H1 (cell line): ENCODE measurements at regions not wholly inside any gene's neighbourhood (a gene's known extent, or its start where the extent isn't known, plus 50 kb on each side); places are given as distances from the start of the nearest gene placed in this dataset.

Experiments used
- CTCF ChIA-PET: fragments of 300-600 bp; sonication (Branson Sonifier 250); formaldehyde crosslinking; loops from one replicate; lab custom pipeline; 2021; ENCODE audit not compliant: partially characterized antibody; lab: Charles Lee
- POLR2A ChIA-PET: fragments of 300-600 bp; sonication (Branson Sonifier 250); formaldehyde crosslinking; loops from one replicate; lab custom pipeline; 2021; ENCODE audit warnings: inconsistent platforms; ENCODE audit not compliant: partially characterized antibody; lab: Charles Lee
- DNase-seq, 2 experiments: peaks; one replicate each; pipeline versions ENCODE4 v3.0.0 to v3.0.0-alpha.2; 2010 to 2022; ENCODE audit warnings: low spot score in 2 of 2, low read depth in 1 of 2, mixed read lengths in 1 of 2
- FAIRE-seq: peaks from 2 replicates; lab custom pipeline; 2011; peaks lifted over from hg19 to GRCh38; lab: Jason Lieb, UNC
- H2AFZ ChIP-seq: 2 replicates; pipeline ENCODE4 v1.8.1; 2012; ENCODE audit warnings: low read length, inconsistent platforms
- H2AK5ac ChIP-seq: 2 replicates; pipeline ENCODE4 v1.6.1; 2013; ENCODE audit warnings: low read depth, low read length
- H2BK120ac ChIP-seq: replicated peaks from 2 replicates; pipeline ENCODE3; 2013; ENCODE audit warnings: low read depth, low read length, inconsistent platforms
- H2BK12ac ChIP-seq: 2 replicates; pipeline ENCODE4 v1.6.1; 2013; ENCODE audit warnings: low read depth, low read length
- H2BK15ac ChIP-seq: 2 replicates; pipeline ENCODE4 v1.6.1; 2013; ENCODE audit warnings: low read length
- H2BK20ac ChIP-seq: 2 replicates; pipeline ENCODE4 v1.6.1; 2013; ENCODE audit warnings: low read length
- H2BK5ac ChIP-seq: 2 replicates; pipeline ENCODE4 v1.6.1; 2013; ENCODE audit warnings: low read depth, low read length
- H3K14ac ChIP-seq: 2 replicates; pipeline ENCODE4 v1.6.1; 2013; ENCODE audit warnings: inconsistent platforms; ENCODE audit not compliant: insufficient read length
- H3K18ac ChIP-seq: 2 replicates; pipeline ENCODE4 v1.6.1; 2013; ENCODE audit warnings: low read length; ENCODE audit errors: extremely low read depth
- H3K23ac ChIP-seq: 2 replicates; pipeline ENCODE4 v1.6.1; 2013; ENCODE audit warnings: inconsistent platforms; ENCODE audit not compliant: insufficient read length
- H3K23me2 ChIP-seq: 2 replicates; pipeline ENCODE4 v1.6.1; 2013; ENCODE audit warnings: low read depth, low read length
- H3K27ac ChIP-seq: 2 replicates; pipeline ENCODE4 v1.6.1; 2011; ENCODE audit warnings: low read depth, low read length, inconsistent platforms
- H3K27me3 ChIP-seq, 4 experiments: replicated peaks in 1 of 4; 1 replicate in 1 of 4; 2 replicates in 3 of 4; pipeline versions ENCODE4 v1.6.1 to v1.8.1; 2011 to 2013; ENCODE audit warnings: low read length in 3 of 4, mild to moderate bottlenecking in 3 of 4, inconsistent platforms in 2 of 4, mixed read lengths in 2 of 4, moderate library complexity in 1 of 4; ENCODE audit not compliant: control insufficient read depth in 3 of 4, insufficient read depth in 3 of 4; ENCODE audit errors: extremely low read depth in 1 of 4
- H3K36me3 ChIP-seq, 4 experiments: 2 replicates each; pipeline versions ENCODE4 v1.6.1 to v1.8.1; 2011 to 2013; ENCODE audit warnings: mild to moderate bottlenecking in 4 of 4, low read length in 3 of 4, moderate library complexity in 2 of 4, control low read depth in 1 of 4, inconsistent platforms in 1 of 4; ENCODE audit not compliant: insufficient read depth in 4 of 4, control insufficient read depth in 2 of 4
- H3K4ac ChIP-seq: replicated peaks from 2 replicates; pipeline ENCODE3; 2013; ENCODE audit warnings: low read length, low read depth, mixed read lengths, inconsistent platforms; ENCODE audit not compliant: insufficient read length
- H3K4me1 ChIP-seq, 4 experiments: replicated peaks in 1 of 4; 1 replicate in 1 of 4; 2 replicates in 3 of 4; pipeline versions ENCODE4 v1.6.1 to v1.8.1; 2011 to 2013; ENCODE audit warnings: low read length in 3 of 4, inconsistent platforms in 2 of 4, mixed read lengths in 1 of 4; ENCODE audit not compliant: insufficient read depth in 4 of 4, control insufficient read depth in 3 of 4
- H3K4me2 ChIP-seq, 2 experiments: 2 replicates each; pipeline versions ENCODE4 v1.6.1 to v1.8.1; 2011 to 2013; ENCODE audit warnings: low read depth in 2 of 2, low read length in 2 of 2, control low read depth in 1 of 2, inconsistent platforms in 1 of 2, mild to moderate bottlenecking in 1 of 2; ENCODE audit not compliant: insufficient read depth in 1 of 2
- H3K4me3 ChIP-seq, 4 experiments: fragments of 200-600, 300-600 bp in 1 of 4; sonication (generic), shearing (Covaris generic), sonication (Bioruptor Twin) in 1 of 4; 2 replicates each; pipeline versions ENCODE4 v1.5.1 to v1.8.1; 2011 to 2016; ENCODE audit warnings: low read length in 4 of 4, low read depth in 3 of 4, control low read depth in 2 of 4, inconsistent platforms in 2 of 4, mild to moderate bottlenecking in 2 of 4, mixed read lengths in 1 of 4, moderate library complexity in 1 of 4; ENCODE audit not compliant: insufficient read depth in 2 of 4; ENCODE audit errors: extremely low read depth in 1 of 4
- H3K56ac ChIP-seq: replicated peaks from 2 replicates; pipeline ENCODE3; 2013; ENCODE audit warnings: low read depth, mild to moderate bottlenecking, mixed read lengths, low read length, inconsistent platforms; ENCODE audit not compliant: insufficient read length
- H3K79me1 ChIP-seq: 2 replicates; pipeline ENCODE4 v1.6.1; 2013; ENCODE audit warnings: low read depth, low read length, control low read depth
- H3K79me2 ChIP-seq, 2 experiments: 2 replicates each; pipeline versions ENCODE4 v1.6.1 to v1.8.1; 2012 to 2013; ENCODE audit warnings: low read length in 2 of 2, mild to moderate bottlenecking in 2 of 2, inconsistent platforms in 1 of 2; ENCODE audit not compliant: insufficient read depth in 2 of 2, control insufficient read depth in 1 of 2
- H3K9ac ChIP-seq, 4 experiments: replicated peaks in 1 of 4; 1 replicate in 1 of 4; 2 replicates in 3 of 4; pipeline versions ENCODE4 v1.6.1 to v1.8.1; 2011 to 2013; ENCODE audit warnings: low read depth in 3 of 4, low read length in 3 of 4, control low read depth in 2 of 4, mild to moderate bottlenecking in 2 of 4, moderate library complexity in 2 of 4, inconsistent platforms in 1 of 4; ENCODE audit errors: extremely low read depth in 1 of 4
- H3K9me3 ChIP-seq, 2 experiments: 2 replicates each; pipeline versions ENCODE4 v1.6.1 to v1.8.1; 2012 to 2013; ENCODE audit warnings: mild to moderate bottlenecking in 2 of 2, moderate library complexity in 2 of 2, control low read depth in 1 of 2, inconsistent platforms in 1 of 2, low read depth in 1 of 2, low read length in 1 of 2, mixed read lengths in 1 of 2; ENCODE audit not compliant: insufficient read depth in 2 of 2
- H4K20me1 ChIP-seq, 2 experiments: replicated peaks in 1 of 2; 2 replicates each; pipeline versions ENCODE3 to v1.8.1; 2011 to 2013; ENCODE audit warnings: inconsistent platforms in 2 of 2, low read length in 2 of 2, mild to moderate bottlenecking in 1 of 2; ENCODE audit not compliant: insufficient read depth in 2 of 2, control insufficient read depth in 1 of 2
- H4K5ac ChIP-seq: 2 replicates; pipeline ENCODE4 v1.6.1; 2013; ENCODE audit warnings: low read length, low read depth, mixed read lengths, inconsistent platforms; ENCODE audit not compliant: insufficient read length
- H4K8ac ChIP-seq: 2 replicates; pipeline ENCODE4 v1.8.0; 2013; ENCODE audit warnings: mild to moderate bottlenecking, moderate library complexity, low read length, inconsistent platforms; ENCODE audit not compliant: insufficient read depth; ENCODE audit errors: extremely low read depth
- H4K91ac ChIP-seq: replicated peaks from 2 replicates; pipeline ENCODE3; 2013; ENCODE audit warnings: low read length, mixed read lengths, inconsistent platforms; ENCODE audit not compliant: insufficient read length
- ASH2L ChIP-seq: fragments of 200-600, 300-600 bp; sonication (generic); IDR thresholded peaks from one replicate; pipeline ENCODE4 v1.7.1; 2017; ENCODE audit warnings: low read length
- ATF3 ChIP-seq: IDR thresholded peaks from 2 replicates; pipeline ENCODE4 v1.6.1; 2011; ENCODE audit warnings: low read depth, mild to moderate bottlenecking, low read length; ENCODE audit not compliant: insufficient read depth
- BACH1 ChIP-seq: IDR thresholded peaks from 2 replicates; pipeline ENCODE4 v1.6.1; 2012; ENCODE audit warnings: low read length, improper control_type of control experiment
- CBX5 ChIP-seq: fragments of 300-800, 300-1000 bp; sonication (generic); IDR thresholded peaks from 2 replicates; pipeline ENCODE4 v1.7.1; 2016; ENCODE audit warnings: antibody characterized with exemption, low read length, low read depth
- CHD2 ChIP-seq: IDR thresholded peaks from 2 replicates; pipeline ENCODE4 v1.6.1; 2012; ENCODE audit warnings: low read length, improper control_type of control experiment
- CTBP2 ChIP-seq: IDR thresholded peaks from 2 replicates; pipeline ENCODE4 v1.7.0; 2011; ENCODE audit warnings: borderline replicate concordance, mild to moderate bottlenecking, moderate library complexity, mixed read lengths, low read length; ENCODE audit not compliant: insufficient read depth, insufficient read length
- GTF2F1 ChIP-seq: IDR thresholded peaks from 2 replicates; pipeline ENCODE4 v1.6.1; 2012; ENCODE audit warnings: low read depth, low read length, improper control_type of control experiment, borderline replicate concordance
- KDM1A ChIP-seq: fragments of 200-600, 300-600 bp; sonication (generic); IDR thresholded peaks from 2 replicates; pipeline ENCODE4 v1.7.1; 2016; ENCODE audit warnings: mild to moderate bottlenecking, low read length, borderline replicate concordance
- KDM5A ChIP-seq: fragments of 200-600 bp; IDR thresholded peaks from 2 replicates; pipeline ENCODE4 v1.7.1; 2012; ENCODE audit warnings: mild to moderate bottlenecking, low read length, inconsistent platforms, mixed read lengths
- POLR2A ChIP-seq, 2 experiments: IDR thresholded peaks; 1 replicate in 1 of 2; 2 replicates in 1 of 2; pipeline ENCODE4 v1.6.1; 2011; ENCODE audit warnings: low read depth in 2 of 2, low read length in 2 of 2, mild to moderate bottlenecking in 2 of 2; ENCODE audit errors: control extremely low read depth in 1 of 2
- RNF2 ChIP-seq: fragments of 200-900, 300-1000 bp; sonication (generic); IDR thresholded peaks from 2 replicates; pipeline ENCODE4 v1.7.1; 2016; ENCODE audit warnings: borderline replicate concordance, low read depth, mild to moderate bottlenecking, antibody characterized with exemption, low read length; ENCODE audit not compliant: poor library complexity, severe bottlenecking; ENCODE audit errors: missing control alignments
- SUZ12 ChIP-seq: fragments of 200-600 bp; sonication (generic); IDR thresholded peaks from 2 replicates; pipeline ENCODE4 v1.6.1; 2012; ENCODE audit warnings: mild to moderate bottlenecking, inconsistent platforms, low read length, moderate library complexity, mixed read lengths
- TBP ChIP-seq: IDR thresholded peaks from 2 replicates; pipeline ENCODE4 v1.6.1; 2011; ENCODE audit warnings: low read depth, low read length, improper control_type of control experiment
- ZNF274 ChIP-seq: IDR thresholded peaks from 2 replicates; pipeline ENCODE4 v1.7.0; 2012; ENCODE audit warnings: low read length, borderline replicate concordance; ENCODE audit errors: extremely low read depth
- WGBS, 2 experiments: shearing (Covaris generic) in 1 of 2; methylation state at CpG; one replicate each; pipeline versions ENCODE4 v1.1.6 to v1.1.7; 2013 to 2015; ENCODE audit warnings: low lambda C conversion rate in 2 of 2, mixed read lengths in 2 of 2, inconsistent platforms in 1 of 2, low coverage in 1 of 2, missing lambda C conversion rate in 1 of 2; ENCODE audit not compliant: insufficient replicate concordance in 2 of 2, insufficient coverage in 1 of 2, insufficient read length in 1 of 2; ENCODE audit errors: extremely low coverage in 1 of 2, missing lambda C conversion rate in 1 of 2; 5-methylcytosine and 5-hydroxymethylcytosine counted together

DNA sequence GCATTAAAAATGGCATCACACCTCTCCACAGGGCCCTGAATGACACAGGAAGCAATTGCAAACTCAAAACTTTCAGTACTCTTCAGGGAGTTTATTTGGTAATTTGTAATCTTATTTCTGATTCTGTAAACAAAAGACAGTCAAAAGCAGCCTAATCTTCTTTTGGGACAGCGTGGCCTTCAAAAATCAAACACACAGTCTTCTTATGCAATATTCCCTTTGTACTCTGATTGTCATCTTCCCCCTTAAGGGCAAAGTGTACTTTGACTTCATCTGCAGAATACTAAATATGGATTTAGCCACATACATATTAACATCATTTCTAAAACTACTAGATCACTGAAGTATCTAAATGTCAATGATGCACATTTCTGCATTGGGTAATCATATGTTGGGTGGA lies 322.0 kb downstream of the MZT1 start:
- Histone ChIP-seq H3K56ac (no peak overlapping the region), H3K14ac (no peak overlapping the region), H3K18ac (no peak overlapping the region), H2AFZ (no peak overlapping the region), H3K4me3 (no peak overlapping the region), H3K36me3 (no peaks in the 10 kb centered on the region), H3K79me1 (no peaks in the 10 kb centered on the region), H3K27me3 (no peaks in the 10 kb centered on the region), H2AK5ac (no peak overlapping the region), H3K23me2 (no peaks in the 10 kb centered on the region), H3K4ac (no peak overlapping the region), H3K9ac (no peak overlapping the region), H4K5ac (no peak overlapping the region), H2BK20ac (no peak overlapping the region), H3K27ac (no peak overlapping the region), H3K9me3 (no peaks in the 10 kb centered on the region), H2BK15ac (no peak overlapping the region), H3K79me2 (no peaks in the 10 kb centered on the region), H4K91ac (no peak overlapping the region), H4K20me1 (no peaks in the 10 kb centered on the region), H3K4me1 (no peaks in the 10 kb centered on the region), H2BK5ac (no peak overlapping the region), H3K4me2 (no peak overlapping the region), H2BK120ac (no peak overlapping the region), H2BK12ac (no peak overlapping the region), H4K8ac (no peak overlapping the region), H3K23ac (no peak overlapping the region)
- 94% methylated on average over 1 of the region's 1 CpG; no CpG with 5 or more reads in 1 of the 2 experiments for WGBS, 2 experiments
- no peak for DNase-seq
- ChIA-PET POLR2A (no interaction called here), CTCF (interaction anchor here (1.0 to 1.1 kb wide), 2 partner anchors 13 to 246 kb away, joined by 3 to 4 read pairs; no protein-coding TSS in a partner anchor)
- no peak for FAIRE-seq
- TF ChIP-seq KDM1A = no peak
- TF ChIP-seq BACH1 = no peak
- no peak for TF ChIP-seq TBP
- no peak for TF ChIP-seq ATF3
- TF ChIP-seq ASH2L = no peak
- TF ChIP-seq SUZ12 = no peak
- no peak for TF ChIP-seq CBX5
- no peak for TF ChIP-seq POLR2A (IDR thresholded peaks at IDR 0.05; ENCODE audit: control extremely low read depth in 1 of 2, low read depth in 2 of 2, low read length in 2 of 2)
- no peak for TF ChIP-seq RNF2
- TF ChIP-seq CTBP2 = no peak
- no peak for TF ChIP-seq CHD2
- no peak for TF ChIP-seq KDM5A
- TF ChIP-seq GTF2F1 = no peak
- TF ChIP-seq ZNF274 = no peak
